Stimulated activated CD8-positive, alpha-beta memory T cell treated with anti-CD3 and anti-CD28 coated beads, Interleukin-15, amount 100 ng/mL, for 1 hour (primary cell): ENCODE measurements at regions not wholly inside any gene's neighbourhood (a gene's known extent, or its start where the extent isn't known, plus 50 kb on each side); places are given as distances from the start of the nearest gene placed in this dataset.

Source experiments
- DNase-seq: peaks from one replicate; pipeline ENCODE4 v3.0.0-alpha.2; 2020; ENCODE audit warnings: low read depth

DNA sequence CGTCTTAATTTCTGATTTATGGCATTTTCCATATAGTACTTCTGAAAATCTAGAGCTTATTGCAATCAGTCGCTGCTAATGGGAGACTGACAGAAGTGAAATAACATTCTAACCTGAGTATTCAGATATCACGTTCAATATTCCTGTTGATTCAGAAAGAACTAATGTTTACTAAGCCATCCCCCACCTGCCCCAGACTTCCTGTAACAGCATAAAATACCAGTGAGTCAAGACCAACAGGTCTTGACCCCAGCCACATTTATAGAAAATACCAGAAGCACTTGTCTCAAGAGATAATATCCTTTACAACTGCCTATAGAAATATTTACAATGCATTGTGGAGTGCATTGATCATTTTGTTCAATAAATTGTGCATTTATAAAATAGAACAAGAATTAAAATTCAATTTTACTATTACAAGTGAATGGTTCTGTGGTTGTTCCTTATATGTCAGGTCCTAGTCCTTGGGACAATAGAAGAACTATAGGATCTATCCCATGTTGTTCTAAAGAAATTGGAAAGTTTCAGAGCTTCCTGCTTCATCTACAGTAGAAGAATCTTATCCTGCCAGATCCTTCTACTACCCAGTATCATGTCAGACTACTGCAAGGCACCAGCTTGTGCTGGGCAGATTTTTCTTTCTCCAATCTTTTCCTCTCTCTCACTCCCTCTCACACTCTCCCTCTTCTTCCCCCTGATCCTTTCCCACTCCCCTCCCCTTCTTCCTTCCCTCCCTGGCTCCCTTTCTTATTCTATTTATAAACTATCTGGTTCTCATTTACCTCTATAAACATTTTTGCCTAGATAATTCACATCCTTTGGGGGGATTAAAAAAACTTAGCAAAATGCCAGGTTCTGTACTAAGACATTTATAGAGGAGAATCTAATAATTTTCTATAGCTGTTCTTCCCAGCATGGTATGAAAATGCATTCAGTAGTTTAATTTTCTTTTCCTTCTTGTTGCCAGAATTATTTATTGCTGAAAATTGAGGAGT lies 629.9 kb downstream of the DIAPH3 start:
- DNase-seq, result no peak

DNA sequence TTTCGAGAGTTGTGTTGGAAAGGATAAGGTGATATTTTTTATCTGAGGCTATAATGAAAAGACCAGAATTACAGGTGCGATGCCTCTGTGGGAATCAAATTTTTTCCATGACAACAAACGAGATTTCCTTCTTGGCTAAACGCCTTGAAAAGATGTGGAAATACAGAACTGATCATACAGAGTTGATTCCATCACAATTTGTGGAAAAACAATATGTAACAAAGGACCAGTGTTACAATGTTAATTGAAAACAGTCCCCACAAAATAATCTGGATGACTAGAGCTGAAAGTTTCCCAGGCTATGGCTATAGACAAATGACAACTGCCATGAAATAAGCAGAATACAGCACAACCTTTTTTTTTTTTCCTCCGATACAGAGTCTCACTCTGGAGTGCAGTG lies 628.9 kb downstream of the DIAPH3 start:
- DNase-seq, result no peak

DNA sequence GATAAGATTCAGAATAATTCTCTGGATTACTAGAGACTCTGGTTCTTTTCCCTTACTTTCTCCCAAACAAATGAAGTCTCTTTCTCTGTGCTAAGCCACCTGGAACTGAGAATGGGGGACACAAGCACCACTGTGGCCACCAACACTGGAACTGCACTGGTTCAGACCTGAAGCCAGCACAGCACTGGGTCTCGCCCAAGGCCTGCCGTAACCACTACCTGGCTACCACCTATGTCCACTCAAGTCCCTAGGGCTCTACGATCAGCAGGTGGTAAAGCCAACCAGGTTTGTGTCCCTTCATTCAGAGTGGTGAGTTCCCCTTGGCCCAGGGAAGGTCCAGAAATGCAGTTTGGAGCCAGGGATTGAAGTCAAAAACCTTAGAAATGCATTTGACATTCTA lies 626.2 kb downstream of the DIAPH3 start:
- DNase-seq, result no peak

DNA sequence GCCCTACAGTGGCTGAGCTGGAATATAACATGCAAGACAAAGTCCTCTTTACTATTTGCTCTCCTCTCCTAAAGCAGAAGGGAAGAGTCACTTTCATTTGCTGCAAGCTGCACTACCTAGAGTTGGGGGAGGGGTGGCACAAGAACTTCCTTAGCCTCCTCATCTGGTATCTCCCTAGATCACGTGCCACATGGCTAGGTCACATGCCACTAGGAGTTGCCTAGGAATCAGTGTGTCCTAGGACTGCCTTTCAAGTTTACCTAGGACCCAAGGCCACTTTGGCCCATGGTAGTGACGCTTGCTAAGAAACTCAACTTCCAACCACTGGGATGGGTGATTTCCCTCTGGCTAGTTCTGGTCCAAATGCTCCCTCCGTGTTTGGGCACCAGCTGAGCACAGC lies 625.2 kb downstream of the DIAPH3 start:
- no peak for DNase-seq

DNA sequence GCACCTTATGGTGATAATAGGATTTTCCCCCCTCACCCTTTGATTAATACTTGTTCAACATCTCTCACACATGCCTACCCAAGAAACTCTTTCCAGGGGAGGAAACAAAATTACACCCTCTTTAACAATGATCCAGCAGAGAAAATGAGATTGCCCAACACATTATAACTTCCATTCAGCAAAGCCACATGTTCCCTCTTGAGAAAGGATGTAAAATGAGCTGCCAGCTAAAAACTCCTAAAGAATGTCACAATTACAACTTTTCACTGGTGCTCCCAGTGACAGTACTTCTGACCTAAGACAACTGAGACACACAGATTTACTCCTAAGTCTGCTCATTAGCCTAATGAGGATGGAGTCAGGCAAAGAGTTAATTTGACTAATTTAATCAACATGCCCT lies 621.4 kb downstream of the DIAPH3 start:
- no peak for DNase-seq

DNA sequence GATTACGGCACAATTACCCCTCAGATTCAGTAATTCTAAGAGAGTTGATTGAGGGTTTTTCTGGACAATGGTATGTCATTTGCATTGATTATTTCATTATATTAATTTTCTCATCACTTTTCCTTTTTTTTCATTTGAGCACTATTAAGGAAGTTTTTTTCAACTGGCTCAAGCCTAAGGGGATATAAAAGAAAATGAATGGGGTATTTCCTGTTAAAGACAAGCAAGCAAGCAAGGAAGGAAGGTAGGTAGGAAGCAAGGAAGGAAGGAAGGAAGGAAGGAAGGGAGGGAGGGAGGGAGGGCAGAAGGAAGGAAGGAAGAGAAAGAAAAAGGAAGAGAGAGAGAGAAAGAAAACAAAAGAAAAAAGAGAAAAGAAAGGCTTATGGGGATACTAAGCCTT lies 620.3 kb downstream of the DIAPH3 start:
- DNase-seq, result no peak

DNA sequence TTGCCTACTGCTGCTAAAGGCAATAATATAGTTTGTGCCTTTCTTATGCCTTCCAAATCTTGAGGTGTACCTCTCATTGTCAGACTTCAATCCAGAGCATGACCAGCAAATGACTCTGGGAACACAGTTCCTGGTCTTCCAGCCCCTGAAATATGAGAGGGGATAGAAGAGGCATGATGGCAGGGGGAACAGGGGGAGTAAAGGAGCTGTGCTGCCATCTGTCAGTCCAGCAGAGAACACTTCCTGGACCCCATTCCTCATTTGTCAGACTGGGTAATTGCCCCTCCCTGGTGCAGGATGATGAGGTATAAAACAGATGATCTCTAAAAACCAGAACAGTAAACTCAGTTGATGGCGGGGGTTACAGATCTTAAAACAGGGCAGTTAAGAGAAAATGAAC lies 618.7 kb downstream of the DIAPH3 start:
- no peak for DNase-seq

DNA sequence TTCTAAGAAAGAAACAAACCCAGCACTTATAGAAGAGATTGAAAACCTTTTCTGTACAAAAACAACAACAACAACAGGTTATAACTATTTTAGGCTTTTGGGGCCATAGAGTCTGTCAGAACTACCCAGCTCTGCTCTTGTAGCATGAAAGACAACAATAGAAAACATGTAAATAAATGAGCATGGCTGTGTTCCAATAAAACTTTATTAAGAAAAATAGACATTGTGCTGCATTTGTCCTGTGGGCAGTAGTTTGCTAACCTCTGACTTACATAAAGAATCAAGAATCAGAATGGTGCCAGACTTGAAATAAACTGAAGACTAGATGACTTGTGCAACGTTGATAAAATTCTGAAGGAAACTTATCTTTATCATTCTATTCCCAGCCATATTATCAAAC lies 617.5 kb downstream of the DIAPH3 start:
- no peak for DNase-seq

DNA sequence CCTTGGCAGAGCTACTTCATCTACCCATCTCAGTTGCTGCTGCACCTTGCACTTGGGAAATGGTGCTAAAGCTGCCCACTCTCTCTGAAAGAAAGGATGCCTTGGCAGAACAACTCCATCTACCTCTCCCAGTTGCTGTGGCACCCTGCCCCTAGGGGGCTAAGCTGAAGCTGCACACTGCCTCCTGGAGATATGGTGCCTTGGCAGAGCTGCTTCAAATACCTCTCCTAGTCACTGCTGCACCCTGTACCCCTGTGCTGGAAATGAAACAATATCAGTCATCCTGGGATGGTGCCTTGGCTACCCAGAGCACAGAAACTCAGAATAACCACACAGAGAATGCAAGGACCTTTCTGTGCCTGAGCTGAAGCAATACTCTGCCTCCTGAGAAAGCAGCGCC lies 615.8 kb downstream of the DIAPH3 start:
- DNase-seq, result no peak

DNA sequence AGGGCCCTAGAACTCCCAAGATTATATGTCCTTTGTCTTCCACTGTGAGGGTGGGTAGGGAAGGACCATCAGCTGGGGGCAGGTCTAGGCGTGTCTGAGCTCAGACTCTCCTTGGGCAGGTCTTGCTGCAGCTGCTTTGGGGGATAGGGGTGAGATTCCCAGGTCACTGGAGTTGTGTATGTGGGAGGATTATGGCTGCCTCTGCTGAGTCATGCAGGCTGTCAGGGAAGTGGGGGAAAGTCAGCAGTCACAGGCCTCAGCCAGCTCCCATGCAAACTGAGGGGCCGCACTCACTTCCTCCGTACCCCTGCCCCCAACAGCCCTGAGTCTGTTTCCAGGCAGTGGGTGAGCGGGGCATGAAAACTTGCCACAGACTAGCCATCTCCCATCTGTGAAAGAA lies 600.8 kb downstream of the DIAPH3 start:
- no peak for DNase-seq

DNA sequence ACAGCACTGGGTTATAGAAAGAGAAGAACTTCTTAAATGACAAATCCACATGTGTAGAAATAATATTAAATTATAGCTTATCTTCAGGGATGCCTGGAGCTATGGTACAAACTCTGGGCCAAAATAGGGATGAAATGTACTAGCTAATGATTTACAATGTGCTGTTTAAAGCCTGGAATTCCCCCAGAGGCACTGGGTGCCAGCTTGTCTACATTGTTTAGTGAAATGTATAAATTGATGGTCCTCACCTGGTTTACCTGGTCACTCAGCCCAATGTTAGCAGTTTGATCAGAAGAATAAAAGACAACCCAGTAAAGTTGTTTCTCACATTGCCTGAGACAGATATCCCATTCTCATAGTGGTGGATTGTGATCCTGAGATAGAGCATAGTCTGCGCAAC lies 597.2 kb downstream of the DIAPH3 start:
- DNase-seq, result no peak

DNA sequence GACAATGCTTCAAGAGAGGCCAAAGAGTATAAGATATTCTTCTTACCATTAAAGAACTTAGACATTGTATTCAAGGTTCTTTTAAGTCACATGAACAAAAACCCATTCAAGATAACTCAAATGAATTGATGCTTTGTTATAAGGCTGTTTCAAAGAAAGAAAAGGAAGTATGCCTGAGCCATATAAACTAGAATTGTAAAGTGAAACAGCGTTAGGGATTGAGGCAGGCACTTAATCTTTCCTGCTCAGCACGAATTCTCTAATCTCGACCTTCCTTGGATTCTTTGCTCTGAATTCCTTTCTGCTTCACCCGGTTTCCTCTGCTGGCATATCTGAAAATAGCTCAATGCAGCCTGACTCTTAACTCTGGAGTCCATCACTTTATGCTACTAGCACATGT lies 595.4 kb downstream of the DIAPH3 start:
- DNase-seq, result no peak

DNA sequence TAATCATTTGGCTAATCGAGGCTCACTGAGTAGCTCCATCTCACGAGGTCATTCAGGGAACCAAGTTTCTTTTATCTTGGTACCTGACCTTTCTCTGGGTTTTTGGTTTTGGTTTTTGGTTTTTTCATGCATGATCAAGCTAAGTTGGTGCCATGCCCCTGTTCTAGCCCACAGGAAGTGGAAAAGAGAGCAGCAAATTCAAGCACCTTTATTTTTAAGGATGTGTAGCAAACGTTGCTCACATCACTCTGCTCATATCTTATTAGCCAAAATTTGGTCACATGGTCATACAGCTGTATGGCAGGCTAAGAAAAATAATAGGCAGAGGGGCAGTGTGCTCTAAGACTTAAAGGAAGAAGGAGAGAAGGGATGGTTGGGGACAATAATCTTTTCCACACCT lies 593.5 kb downstream of the DIAPH3 start:
- no peak for DNase-seq

DNA sequence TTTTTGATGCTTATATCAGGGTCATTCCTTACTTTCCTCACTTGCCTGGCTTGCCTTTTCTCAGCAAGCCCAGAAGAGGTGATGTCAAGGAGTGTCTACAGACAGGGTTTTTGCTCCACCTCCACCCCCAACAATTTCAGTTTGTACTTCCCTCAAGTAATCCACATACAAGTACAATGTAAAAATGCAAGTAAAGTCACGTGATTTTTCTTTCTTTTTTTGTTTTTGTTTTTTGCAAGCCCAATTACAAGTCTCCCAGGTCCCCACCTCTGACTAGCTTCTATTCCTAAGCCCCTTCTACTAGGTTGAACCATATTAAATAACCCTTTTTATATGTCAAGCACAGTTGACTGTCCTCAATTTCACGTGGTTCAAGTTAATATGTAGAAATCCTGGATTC lies 579.6 kb downstream of the DIAPH3 start:
- no peak for DNase-seq

DNA sequence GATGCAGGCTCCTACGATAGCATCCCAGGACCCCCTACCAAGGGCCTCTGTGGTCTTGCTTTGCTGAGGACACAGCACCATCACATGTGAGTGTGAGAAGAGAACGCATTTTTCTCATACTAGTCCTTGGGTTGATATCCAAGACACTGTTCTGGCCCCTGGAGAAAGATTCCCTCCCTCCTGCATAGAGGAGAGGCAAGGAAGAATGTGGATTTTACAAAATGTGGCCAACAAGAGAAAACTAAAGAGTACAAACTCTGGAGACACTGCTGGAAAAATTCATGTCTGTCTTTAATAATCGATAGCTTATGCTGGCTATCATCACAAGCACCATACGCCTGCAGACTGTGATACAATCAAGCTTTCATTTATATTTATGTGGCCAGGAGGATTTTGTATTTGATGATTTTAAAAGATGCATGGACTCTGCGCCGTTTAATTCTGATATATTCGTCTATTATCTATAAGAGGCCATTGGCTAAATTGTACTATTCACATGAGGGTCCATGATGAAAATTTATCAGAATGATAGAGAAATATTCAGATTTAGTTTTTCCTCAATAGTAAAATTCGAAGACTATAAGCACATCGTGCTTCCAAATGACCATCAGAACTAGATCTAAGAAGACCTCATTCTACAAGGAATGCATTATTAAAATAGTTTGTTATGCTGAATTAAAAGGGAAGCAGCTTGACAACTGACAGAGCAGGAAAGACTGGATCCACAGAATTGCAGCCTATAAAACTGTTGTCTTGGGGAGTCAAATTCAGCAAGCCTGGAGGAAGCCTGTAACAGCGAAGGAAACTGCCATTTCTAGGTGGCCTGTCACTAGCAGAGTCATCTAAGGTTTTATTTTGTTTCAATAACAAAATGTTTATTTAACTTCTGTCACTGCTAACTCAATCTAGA lies 578.7 kb downstream of the DIAPH3 start:
- no peak for DNase-seq

DNA sequence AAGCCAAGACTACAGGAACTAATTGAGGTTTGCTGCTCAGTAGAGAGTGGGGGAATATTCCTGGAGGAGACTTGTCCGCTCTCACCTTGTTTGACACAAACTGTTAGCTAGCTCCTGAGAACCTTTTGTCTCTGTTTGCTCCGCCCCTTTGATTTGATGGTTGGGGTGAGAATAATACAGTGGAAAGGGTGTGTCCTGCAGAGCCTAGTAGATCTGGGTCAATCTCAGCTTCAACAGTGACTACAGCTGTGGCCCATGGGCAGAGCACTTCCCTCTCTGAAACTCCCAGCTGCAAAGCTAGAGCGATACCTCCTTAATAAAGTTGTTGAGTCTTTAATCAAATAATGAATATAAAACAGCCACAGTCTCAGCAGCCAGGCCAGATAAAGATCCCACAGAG lies 576.7 kb downstream of the DIAPH3 start:
- DNase-seq, result no peak

DNA sequence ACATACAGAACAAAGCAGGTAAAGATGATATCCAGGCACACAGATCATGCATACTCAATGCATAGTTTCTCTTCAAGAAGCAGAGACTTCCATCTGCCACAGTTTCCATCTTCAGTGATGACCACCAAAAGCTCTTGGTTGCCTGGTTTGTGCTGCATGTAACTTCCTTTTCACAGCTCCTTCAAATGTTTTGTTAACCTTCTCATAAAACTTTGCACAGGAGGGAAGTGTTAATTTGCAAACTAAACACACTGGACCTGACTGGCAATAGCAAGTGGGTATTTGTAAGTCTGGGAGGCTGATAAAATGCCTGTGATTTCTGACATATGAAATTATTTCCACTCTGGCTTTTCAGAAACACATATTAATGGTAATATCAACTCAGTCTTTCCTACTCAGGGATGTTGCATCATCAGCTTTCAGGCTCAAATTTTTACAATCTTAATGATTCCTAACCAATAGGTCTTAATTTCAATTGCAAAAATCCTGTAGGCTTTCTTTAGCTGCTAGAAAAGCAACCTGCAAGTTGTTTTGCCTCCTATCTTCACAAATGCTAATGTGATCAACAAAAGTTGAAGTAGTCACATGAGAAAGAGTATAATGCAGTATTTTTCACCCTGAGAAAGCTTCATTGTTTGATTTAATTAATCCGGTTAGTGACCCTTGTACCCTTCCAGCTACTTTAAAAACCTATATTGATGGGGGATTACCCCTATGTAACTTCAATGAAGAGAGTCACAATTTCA lies 575.6 kb downstream of the DIAPH3 start:
- no peak for DNase-seq

DNA sequence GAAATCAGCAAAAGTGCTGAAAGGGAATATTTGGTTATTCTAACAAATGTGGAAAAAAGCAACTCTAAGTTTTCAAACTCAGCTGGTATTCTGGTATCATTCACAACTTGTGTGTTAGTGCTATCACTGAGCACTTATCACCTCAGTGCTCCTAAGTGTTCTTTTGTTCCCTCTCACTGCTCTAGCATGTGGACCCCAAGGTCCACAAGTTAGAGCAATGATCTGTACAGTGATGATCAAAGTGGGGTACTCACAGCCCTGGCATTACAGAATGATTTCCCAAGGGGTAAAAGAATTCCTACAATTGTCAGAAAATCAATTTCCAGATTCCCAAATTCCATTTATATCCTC lies 575.0 kb downstream of the DIAPH3 start:
- no peak for DNase-seq

DNA sequence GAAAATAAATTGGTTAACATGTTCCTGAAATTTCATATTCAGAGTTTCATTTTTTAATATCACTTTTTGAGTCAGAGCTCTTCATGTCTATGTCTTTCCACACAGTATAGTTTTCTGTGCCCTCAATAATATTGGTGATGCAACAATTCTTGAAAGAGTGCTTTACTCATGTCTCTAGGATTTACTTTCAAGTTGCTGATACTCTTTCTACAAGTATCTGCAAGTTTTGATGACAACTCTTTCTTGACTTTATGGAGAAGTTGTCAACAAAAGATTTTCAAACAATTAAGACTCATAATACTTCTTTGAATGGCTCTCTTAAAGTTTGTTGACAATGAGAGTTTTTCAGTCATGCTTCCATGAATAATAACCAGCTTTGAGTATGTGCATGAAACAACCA lies 561.7 kb downstream of the DIAPH3 start:
- DNase-seq, result no peak

DNA sequence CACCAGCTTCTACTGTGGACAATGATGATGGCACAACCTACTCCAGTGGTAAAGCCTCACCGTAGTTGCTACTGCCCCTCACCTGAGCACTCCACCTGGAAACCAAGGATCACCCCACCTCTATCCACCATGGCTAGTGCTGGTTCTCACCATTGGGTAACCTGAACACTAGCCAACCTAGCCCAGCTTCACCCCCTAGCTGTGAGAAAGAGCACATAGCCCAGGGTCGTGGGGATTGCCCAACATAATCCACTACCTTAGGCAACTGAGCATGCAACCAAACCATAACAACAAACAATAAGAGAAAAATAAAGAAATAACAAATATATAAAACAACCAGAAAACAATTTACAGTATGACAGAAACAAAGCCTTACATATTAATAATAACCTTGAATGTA lies 560.1 kb downstream of the DIAPH3 start:
- DNase-seq, result no peak

DNA sequence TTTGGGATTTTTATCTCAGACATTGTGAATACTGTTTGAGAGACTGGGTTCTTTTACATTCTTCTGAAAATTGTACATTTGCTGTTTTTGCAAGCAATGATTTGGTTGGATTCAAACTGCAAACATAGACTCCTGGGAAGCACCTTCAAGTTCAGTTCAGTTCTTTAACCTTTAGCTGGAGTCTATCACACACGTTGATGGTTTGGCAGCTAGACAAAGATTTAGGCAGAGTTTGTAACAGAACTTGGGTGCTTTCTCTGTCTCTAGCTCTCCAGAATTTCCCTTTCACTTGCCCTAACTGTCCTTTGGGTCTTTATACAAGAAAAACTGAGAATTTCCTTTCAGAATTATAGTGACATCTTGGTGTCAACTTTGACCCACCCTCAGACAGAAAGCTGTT lies 556.6 kb downstream of the DIAPH3 start:
- DNase-seq, result no peak

DNA sequence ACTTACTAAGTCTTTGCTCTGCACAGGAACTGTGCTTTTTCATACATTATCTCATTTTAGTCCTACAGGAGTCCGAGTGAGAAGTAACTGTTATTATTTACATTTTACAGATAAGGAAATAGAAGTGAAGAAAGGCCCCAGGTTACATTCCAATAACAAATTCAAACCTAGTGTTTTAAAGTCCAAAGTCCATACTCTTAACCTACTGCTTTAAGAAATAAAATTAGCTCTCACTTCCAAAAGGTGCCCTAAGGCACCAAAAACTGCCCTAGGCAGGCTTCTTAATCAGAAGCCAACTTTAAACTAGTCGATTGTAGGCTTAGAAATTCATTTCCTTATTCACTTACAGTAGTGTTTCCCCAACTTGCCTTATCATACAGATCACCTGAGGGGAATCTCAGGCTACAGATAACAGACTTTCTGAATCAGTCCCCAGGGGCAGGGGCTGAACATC lies 555.9 kb downstream of the DIAPH3 start:
- DNase-seq, result no peak
